Chondrocyte (in vitro differentiated cells): ENCODE measurements at regions not wholly inside any gene's neighbourhood (a gene's known extent, or its start where the extent isn't known, plus 50 kb on each side); places are given as distances from the start of the nearest gene placed in this dataset.
"Not testable (repeated sequence)": the region's sequence is repeated elsewhere in the genome, so short reads cannot be mapped to it uniquely, and the experiment has no call there.

Source experiments
- DNase-seq: peaks from one replicate; pipeline ENCODE4 v3.0.0; 2021; ENCODE audit warnings: mixed read lengths, low spot score
- H3K27ac Mint-ChIP-seq: one replicate; pipeline ENCODE4 v1.8.0; 2021; ENCODE audit warnings: mild to moderate bottlenecking, moderate library complexity, mixed read lengths; ENCODE audit not compliant: unreplicated experiment
- H3K27me3 Mint-ChIP-seq: 2 replicates; pipeline ENCODE4 v1.8.0; 2021; ENCODE audit warnings: low read depth, mixed read lengths
- H3K36me3 Mint-ChIP-seq: 2 replicates; pipeline ENCODE4 v1.8.0; 2021; ENCODE audit warnings: low read depth, mixed read lengths
- H3K4me1 Mint-ChIP-seq: 2 replicates; pipeline ENCODE4 v1.8.0; 2021; ENCODE audit warnings: low read depth, mild to moderate bottlenecking, mixed read lengths
- H3K4me3 Mint-ChIP-seq: one replicate; pipeline ENCODE4 v1.8.0; 2021; ENCODE audit warnings: mild to moderate bottlenecking, moderate library complexity, mixed read lengths; ENCODE audit not compliant: unreplicated experiment
- H3K9me3 Mint-ChIP-seq: 2 replicates; pipeline ENCODE4 v1.8.0; 2021; ENCODE audit warnings: low read depth, mixed read lengths
- CTCF ChIP-seq: fragments of 200-600 bp; sonication (generic); IDR thresholded peaks from 2 replicates; pipeline ENCODE4 v1.5.0; 2021; ENCODE audit warnings: antibody characterized with exemption, mild to moderate bottlenecking, moderate library complexity

- TF ChIP-seq CTCF = no peak
- Mint-ChIP-seq H3K4me1 (no peaks in the 10 kb centered on the region), H3K27ac (no peak overlapping the region)
Observed at GRCh38 chr14:39547845-39548244, 115.6 kb upstream of the FBXO33 start.

GRCh38 chr14:39505812-39506211 is 73.6 kb upstream of the FBXO33 start:
- Mint-ChIP-seq H3K9me3 (peaks cover 10% of the 10 kb centered on the region), H3K27ac (no peak overlapping the region), H3K4me1 (no peaks in the 10 kb centered on the region), H3K27me3 (peaks cover 5% of the 10 kb centered on the region), H3K4me3 (no peak overlapping the region), H3K36me3 (peaks cover 4% of the 10 kb centered on the region)
- no peak for DNase-seq
- no peak for TF ChIP-seq CTCF

More at GRCh38 chr14:39547845-39548244, 115.6 kb upstream of the FBXO33 start:
- H3K36me3 Mint-ChIP-seq = no peaks in the 10 kb centered on the region
- no peak for DNase-seq
- no peak overlapping the region for H3K4me3 Mint-ChIP-seq
- peaks cover 14% of the 10 kb centered on the region for H3K9me3 Mint-ChIP-seq
- H3K27me3 Mint-ChIP-seq = no peaks in the 10 kb centered on the region

- no peak for TF ChIP-seq CTCF
- DNase-seq = no peak
- peaks cover 2% of the 10 kb centered on the region for H3K36me3 Mint-ChIP-seq
- H3K4me1 Mint-ChIP-seq = no peaks in the 10 kb centered on the region
- H3K4me3 Mint-ChIP-seq = no peak overlapping the region
- peaks cover 12% of the 10 kb centered on the region for H3K9me3 Mint-ChIP-seq
- H3K27ac Mint-ChIP-seq = no peak overlapping the region
- H3K27me3 Mint-ChIP-seq = peaks cover 11% of the 10 kb centered on the region
Observed at GRCh38 chr14:39500253-39500652, 68.0 kb upstream of the FBXO33 start.

- Mint-ChIP-seq H3K4me3 (no peak overlapping the region), H3K36me3 (peaks cover 2% of the 10 kb centered on the region), H3K9me3 (peaks cover 13% of the 10 kb centered on the region), H3K27ac (no peak overlapping the region), H3K27me3 (peaks cover 11% of the 10 kb centered on the region), H3K4me1 (no peaks in the 10 kb centered on the region)
- no peak for TF ChIP-seq CTCF
- DNase-seq = no peak
Observed at GRCh38 chr14:39499514-39499913, 67.3 kb upstream of the FBXO33 start.

- H3K27me3 Mint-ChIP-seq, H3K4me3 Mint-ChIP-seq, H3K36me3 Mint-ChIP-seq, H3K4me1 Mint-ChIP-seq, H3K27ac Mint-ChIP-seq, DNase-seq: not testable (repeated sequence)
- peaks cover 13% of the 10 kb centered on the region for H3K9me3 Mint-ChIP-seq
Observed at GRCh38 chr14:39497677-39498076, 65.4 kb upstream of the FBXO33 start.

GRCh38 chr14:39492267-39492666 is 60.0 kb upstream of the FBXO33 start:
- H3K27me3 Mint-ChIP-seq = peaks cover 7% of the 10 kb centered on the region
- peaks cover 14% of the 10 kb centered on the region for H3K4me1 Mint-ChIP-seq
- H3K36me3 Mint-ChIP-seq = no peaks in the 10 kb centered on the region
- no peak for DNase-seq
- peaks cover 9% of the 10 kb centered on the region for H3K9me3 Mint-ChIP-seq
- H3K27ac Mint-ChIP-seq = peak overlapping the region; percentile 18
- TF ChIP-seq CTCF = no peak
- H3K4me3 Mint-ChIP-seq = no peak overlapping the region
